ENCODE measurements at regions not wholly inside any gene's neighbourhood (a gene's known extent, or its start where the extent isn't known, plus 50 kb on each side); places are given as distances from the start of the nearest gene placed in this dataset.

- ChIA-PET POLR2A (ENCODE audit: unreplicated experiment) (no interaction called here), CTCF (no interaction called here)
- H3K79me1 ChIP-seq (ENCODE audit: low read depth in 1 of 2, low read length in 2 of 2), result no peaks in the 10 kb centered on the region
- H3K4ac ChIP-seq (ENCODE audit: low read depth, low read length), result no peak overlapping the region
- no peak overlapping the region for H3K4me2 ChIP-seq (ENCODE audit: low read depth, low read length)
- H4K5ac ChIP-seq (ENCODE audit: low read depth, low read length), result no peak overlapping the region
- no peak overlapping the region for H3K18ac ChIP-seq (ENCODE audit: low read depth, low read length)
- ATAC-seq (ENCODE audit: low read depth) (no peak), DNase-seq (no peak)
- no peak overlapping the region for H3K4me3 ChIP-seq (ENCODE audit: insufficient read depth, low read depth, low read length)
- no peak overlapping the region for H3K9ac ChIP-seq (ENCODE audit: low read depth, low read length)
- H4K20me1 ChIP-seq (ENCODE audit: insufficient read depth, low read length), result no peaks in the 10 kb centered on the region
- H4K91ac ChIP-seq (ENCODE audit: insufficient read depth, low read depth, low read length), result no peak overlapping the region
- no peak for TF ChIP-seq RFX5 (IDR thresholded peaks at IDR 0.05; ENCODE audit: low read depth, low read length)
- no peak for TF ChIP-seq CHD1 (IDR thresholded peaks at IDR 0.05; ENCODE audit: low read depth, low read length)
- TF ChIP-seq POLR2A (IDR thresholded peaks at IDR 0.05; ENCODE audit: low read depth, low read length), result no peak
- no peak for TF ChIP-seq CTCF (conservative IDR thresholded peaks at IDR 0.05; ENCODE audit: low read depth, low read length)
- no peak for TF ChIP-seq SMC3 (IDR thresholded peaks at IDR 0.05; ENCODE audit: low read depth, low read length)
- no peak for TF ChIP-seq RCOR1 (IDR thresholded peaks at IDR 0.05; ENCODE audit: insufficient replicate concordance, low read length)
- no peak for TF ChIP-seq FOS (IDR thresholded peaks at IDR 0.05; ENCODE audit: low read depth, low read length)
- TF ChIP-seq NFE2L2 (IDR thresholded peaks at IDR 0.05; ENCODE audit: low read depth, low read length), result no peak
- TF ChIP-seq, protein P1, sequence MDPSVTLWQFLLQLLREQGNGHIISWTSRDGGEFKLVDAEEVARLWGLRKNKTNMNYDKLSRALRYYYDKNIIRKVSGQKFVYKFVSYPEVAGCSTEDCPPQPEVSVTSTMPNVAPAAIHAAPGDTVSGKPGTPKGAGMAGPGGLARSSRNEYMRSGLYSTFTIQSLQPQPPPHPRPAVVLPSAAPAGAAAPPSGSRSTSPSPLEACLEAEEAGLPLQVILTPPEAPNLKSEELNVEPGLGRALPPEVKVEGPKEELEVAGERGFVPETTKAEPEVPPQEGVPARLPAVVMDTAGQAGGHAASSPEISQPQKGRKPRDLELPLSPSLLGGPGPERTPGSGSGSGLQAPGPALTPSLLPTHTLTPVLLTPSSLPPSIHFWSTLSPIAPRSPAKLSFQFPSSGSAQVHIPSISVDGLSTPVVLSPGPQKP (IDR thresholded peaks at IDR 0.05; ENCODE audit: borderline replicate concordance, low read depth, low read length), result no peak
- BruUV-seq (replicated peaks), result no TSS peak
- H4K8ac ChIP-seq (ENCODE audit: low read depth in 2 of 2, low read length in 2 of 2), result no peak overlapping the region
- peaks cover 7% of the 10 kb centered on the region for H3K9me1 ChIP-seq (ENCODE audit: insufficient read depth, low read length)
- H2BK5ac ChIP-seq (ENCODE audit: low read depth, low read length, poor library complexity, severe bottlenecking), result no peak overlapping the region
- H2AK5ac ChIP-seq (ENCODE audit: low read depth, low read length), result no peak overlapping the region
- H2BK20ac ChIP-seq (ENCODE audit: low read depth, low read length), result no peak overlapping the region
- H3K4me1 ChIP-seq (ENCODE audit: control insufficient read depth, insufficient read depth, low read length), result peaks cover 9% of the 10 kb centered on the region
- H2BK120ac ChIP-seq (ENCODE audit: low read depth, low read length), result no peak overlapping the region
- dilution Hi-C loops (cut with HindIII; ENCODE audit: low sequenced_read_pairs, unreplicated experiment), result no loop called here
- H3K27ac ChIP-seq (ENCODE audit: insufficient read depth, low read length), result no peak overlapping the region
- H3K27me3 ChIP-seq (ENCODE audit: control insufficient read depth, insufficient read depth, low read length), result no peaks in the 10 kb centered on the region
- in situ Hi-C loops (cut with MboI; ENCODE audit: low sequenced_read_pairs), result no loop called here
- no peaks in the 10 kb centered on the region for H3K9me3 ChIP-seq (ENCODE audit: control insufficient read depth, insufficient read depth, low read length)
- H3K56ac ChIP-seq (ENCODE audit: extremely low read depth, insufficient read depth, low read length), result no peak overlapping the region
- H2AFZ ChIP-seq (replicated peaks; ENCODE audit: low read length, poor library complexity), result no peak overlapping the region
- intact Hi-C loops (cut with micrococcal nuclease), result no loop called here
- H3K23ac ChIP-seq (ENCODE audit: low read depth, low read length), result no peak overlapping the region
- H2AK9ac ChIP-seq (replicated peaks; ENCODE audit: low read depth, low read length, poor library complexity), result no peak overlapping the region
- H3K14ac ChIP-seq (replicated peaks; ENCODE audit: low read depth, low read length), result no peak overlapping the region
- no peak overlapping the region for H2BK15ac ChIP-seq (ENCODE audit: low read depth, low read length)
- H3K36me3 ChIP-seq (ENCODE audit: control insufficient read depth, insufficient read depth, low read length), result no peaks in the 10 kb centered on the region
These were observed 61.1 kb downstream of the MAD2L1 start for GRCh38 chr4:120005527-120005926.
